H9 (cell line): ENCODE measurements at regions not wholly inside any gene's neighbourhood (a gene's known extent, or its start where the extent isn't known, plus 50 kb on each side); places are given as distances from the start of the nearest gene placed in this dataset.

Experiments
- DNase-seq: peaks from one replicate; pipeline ENCODE4 v3.0.0-alpha.2; 2017
- H2AFZ ChIP-seq: one replicate; pipeline ENCODE4 v1.6.1; 2013; ENCODE audit warnings: mild to moderate bottlenecking, low read length, control low read depth, moderate library complexity
- H2AK5ac ChIP-seq: 2 replicates; pipeline ENCODE4 v1.6.1; 2013; ENCODE audit warnings: low read length, control low read depth, mixed read lengths; ENCODE audit not compliant: insufficient read length
- H2BK120ac ChIP-seq: one replicate; pipeline ENCODE4 v1.6.1; 2013; ENCODE audit warnings: low read depth, mild to moderate bottlenecking, low read length, control low read depth, inconsistent platforms; ENCODE audit not compliant: poor library complexity, severe bottlenecking
- H2BK12ac ChIP-seq: 2 replicates; pipeline ENCODE4 v1.6.1; 2013; ENCODE audit warnings: low read length, control low read depth, mixed read lengths, low read depth; ENCODE audit not compliant: insufficient read length
- H2BK15ac ChIP-seq: 2 replicates; pipeline ENCODE4 v1.6.1; 2013; ENCODE audit warnings: low read depth, low read length, control low read depth
- H2BK20ac ChIP-seq: one replicate; pipeline ENCODE4 v1.6.1; 2013; ENCODE audit warnings: low read depth, mild to moderate bottlenecking, low read length, control low read depth, inconsistent platforms; ENCODE audit not compliant: poor library complexity, severe bottlenecking
- H2BK5ac ChIP-seq: 2 replicates; pipeline ENCODE4 v1.6.1; 2013; ENCODE audit warnings: low read length, control low read depth, mixed read lengths; ENCODE audit not compliant: insufficient read length
- H3K14ac ChIP-seq: 2 replicates; pipeline ENCODE4 v1.6.1; 2013; ENCODE audit warnings: low read length, control low read depth; ENCODE audit not compliant: insufficient read depth
- H3K18ac ChIP-seq: 2 replicates; pipeline ENCODE4 v1.6.1; 2013; ENCODE audit warnings: low read depth, mild to moderate bottlenecking, mixed read lengths, low read length, control low read depth; ENCODE audit not compliant: insufficient read length
- H3K23ac ChIP-seq: 2 replicates; pipeline ENCODE4 v1.6.1; 2013; ENCODE audit warnings: low read length, control low read depth, mixed read lengths, low read depth; ENCODE audit not compliant: insufficient read length
- H3K23me2 ChIP-seq: 2 replicates; pipeline ENCODE4 v1.6.1; 2013; ENCODE audit warnings: low read depth, mild to moderate bottlenecking, mixed read lengths, low read length, control low read depth; ENCODE audit not compliant: insufficient read length, poor library complexity, severe bottlenecking
- H3K27ac ChIP-seq: 2 replicates; pipeline ENCODE4 v1.5.1; 2013; ENCODE audit warnings: low read length, control low read depth, mixed read lengths, low read depth; ENCODE audit not compliant: insufficient read length
- H3K27me3 ChIP-seq: 2 replicates; pipeline ENCODE4 v1.6.1; 2013; ENCODE audit warnings: low read length, control low read depth, inconsistent platforms; ENCODE audit not compliant: insufficient read depth
- H3K4ac ChIP-seq: 2 replicates; pipeline ENCODE4 v1.6.1; 2013; ENCODE audit warnings: low read depth, mild to moderate bottlenecking, control low read depth, inconsistent platforms, low read length, moderate library complexity
- H3K4me1 ChIP-seq: 2 replicates; pipeline ENCODE4 v1.6.1; 2013; ENCODE audit warnings: low read length, control low read depth, inconsistent platforms; ENCODE audit not compliant: insufficient read depth
- H3K4me2 ChIP-seq: 2 replicates; pipeline ENCODE4 v1.6.1; 2013; ENCODE audit warnings: low read length, control low read depth, mixed read lengths; ENCODE audit not compliant: insufficient read length, insufficient read depth
- H3K56ac ChIP-seq: 2 replicates; pipeline ENCODE4 v1.6.1; 2013; ENCODE audit warnings: low read depth, mild to moderate bottlenecking, mixed read lengths, low read length, control low read depth; ENCODE audit not compliant: insufficient read length
- H3K79me1 ChIP-seq: 2 replicates; pipeline ENCODE4 v1.6.1; 2013; ENCODE audit warnings: low read depth, mild to moderate bottlenecking, moderate library complexity, low read length, control low read depth, inconsistent platforms; ENCODE audit not compliant: insufficient read depth, poor library complexity, severe bottlenecking
- H3K79me2 ChIP-seq: 2 replicates; pipeline ENCODE4 v1.6.1; 2013; ENCODE audit warnings: low read length, control low read depth, inconsistent platforms; ENCODE audit not compliant: insufficient read depth
- H3K9ac ChIP-seq: 2 replicates; pipeline ENCODE4 v1.6.1; 2013; ENCODE audit warnings: low read length, control low read depth, mixed read lengths; ENCODE audit not compliant: insufficient read length; ENCODE audit errors: extremely low read depth
- H3K9me3 ChIP-seq: one replicate; pipeline ENCODE4 v1.6.1; 2013; ENCODE audit warnings: low read depth, low read length, inconsistent platforms; ENCODE audit not compliant: control insufficient read depth
- H3T11ph ChIP-seq: one replicate; pipeline ENCODE4 v1.6.1; 2013; ENCODE audit warnings: mild to moderate bottlenecking, low read length, control low read depth, inconsistent platforms
- H4K20me1 ChIP-seq: one replicate; pipeline ENCODE4 v1.6.1; 2013; ENCODE audit not compliant: control insufficient read depth, insufficient read length, insufficient read depth
- H4K5ac ChIP-seq: 2 replicates; pipeline ENCODE4 v1.6.1; 2013; ENCODE audit warnings: low read depth, mild to moderate bottlenecking, mixed read lengths, low read length, control low read depth; ENCODE audit not compliant: insufficient read length
- H4K8ac ChIP-seq: replicated peaks from 2 replicates; pipeline ENCODE4 v1.6.1; 2013; ENCODE audit warnings: low read length, control low read depth, mixed read lengths, low read depth; ENCODE audit not compliant: insufficient read length
- H4K91ac ChIP-seq: 2 replicates; pipeline ENCODE4 v1.6.1; 2013; ENCODE audit warnings: low read depth, mild to moderate bottlenecking, moderate library complexity, mixed read lengths, low read length, control low read depth; ENCODE audit not compliant: insufficient read length
- H3K27ac Mint-ChIP-seq, 3 experiments: 2 replicates in 2 of 3; 3 replicates in 1 of 3; pipeline ENCODE4 v1.8.0; 2020 to 2021; ENCODE audit warnings: mixed read lengths in 3 of 3, mild to moderate bottlenecking in 1 of 3, moderate library complexity in 1 of 3
- H3K27me3 Mint-ChIP-seq: 2 replicates; pipeline ENCODE4 v1.8.0; 2021; ENCODE audit warnings: low read depth, mild to moderate bottlenecking, moderate library complexity, mixed read lengths
- H3K36me3 Mint-ChIP-seq, 3 experiments: 2 replicates in 2 of 3; 3 replicates in 1 of 3; pipeline ENCODE4 v1.8.0; 2020 to 2021; ENCODE audit warnings: low read depth in 3 of 3, mixed read lengths in 3 of 3; ENCODE audit not compliant: insufficient read depth in 1 of 3
- H3K4me1 Mint-ChIP-seq, 2 experiments: 2 replicates each; pipeline ENCODE4 v1.8.0; 2020; ENCODE audit warnings: mixed read lengths in 2 of 2
- H3K4me3 Mint-ChIP-seq, 2 experiments: 2 replicates in 1 of 2; 3 replicates in 1 of 2; pipeline ENCODE4 v1.8.0; 2020 to 2021; ENCODE audit warnings: mild to moderate bottlenecking in 2 of 2, mixed read lengths in 2 of 2, moderate library complexity in 1 of 2
- H3K9me3 Mint-ChIP-seq, 2 experiments: 2 replicates in 1 of 2; 3 replicates in 1 of 2; pipeline ENCODE4 v1.8.0; 2020; ENCODE audit warnings: mild to moderate bottlenecking in 2 of 2, mixed read lengths in 2 of 2, moderate library complexity in 1 of 2
- CTCF ChIP-seq: fragments of 200-600 bp; sonication (generic); conservative IDR thresholded peaks from 3 replicates; pipeline ENCODE4 v1.8.0; 2021; ENCODE audit warnings: antibody characterized with exemption, mild to moderate bottlenecking
- WGBS: extraction: QIAGEN DNeasy Blood & Tissue Kit; methylation state at CpG from one replicate; pipeline ENCODE4 v1.1.7; 2013; ENCODE audit warnings: missing lambda C conversion rate, low lambda C conversion rate, mixed read lengths; ENCODE audit not compliant: insufficient read length; ENCODE audit errors: extremely low coverage; 5-methylcytosine and 5-hydroxymethylcytosine counted together

GRCh38 chr3:59128685-59129084 lies 78.9 kb upstream of the CFAP20DC start:
- Histone ChIP-seq H3K18ac (no peak overlapping the region), H3K79me2 (no peaks in the 10 kb centered on the region), H3K9ac (no peak overlapping the region), H4K20me1 (no peaks in the 10 kb centered on the region), H4K5ac (no peak overlapping the region), H3K9me3 (no peaks in the 10 kb centered on the region), H2BK15ac (no peak overlapping the region), H3K4me2 (no peak overlapping the region), H2BK5ac (no peak overlapping the region), H4K8ac (no peak overlapping the region), H2BK20ac (no peak overlapping the region), H2AFZ (no peak overlapping the region), H2BK12ac (no peak overlapping the region), H3K27me3 (no peaks in the 10 kb centered on the region), H3K23me2 (no peaks in the 10 kb centered on the region), H3K4ac (no peak overlapping the region), H3K14ac (no peak overlapping the region), H3K23ac (no peak overlapping the region), H3T11ph (peak overlapping the region; percentile 5), H2AK5ac (no peak overlapping the region), H3K56ac (no peak overlapping the region), H2BK120ac (no peak overlapping the region), H3K27ac (peak overlapping the region; percentile 48), H4K91ac (no peak overlapping the region), H3K79me1 (no peaks in the 10 kb centered on the region), H3K4me1 (peaks cover 6% of the 10 kb centered on the region; the same call in 1 of the 2 replicates)
- peak overlapping the region; percentile 94 to 99 (median 97) for H3K27ac Mint-ChIP-seq
- WGBS = no CpG with 5 or more reads among the region's 3 CpGs
- peaks cover 41 to 52% of the 10 kb centered on the region in 2 experiments for H3K4me1 Mint-ChIP-seq
- H3K9me3 Mint-ChIP-seq = peaks cover 0 to 2% of the 10 kb centered on the region in 2 experiments; a peak in 1 of 5 replicates
- TF ChIP-seq CTCF = no peak
- H3K4me3 Mint-ChIP-seq = peak overlapping the region in 1 of 2 experiments; percentile 51; a peak in 2 of 5 replicates
- peak; percentile 85 for DNase-seq
- no peaks in the 10 kb centered on the region; the same call in 1 of the 2 replicates for H3K27me3 Mint-ChIP-seq
- H3K36me3 Mint-ChIP-seq = peaks cover 0 to 4% (median 0%) of the 10 kb centered on the region in 3 experiments; a peak in 2 of 7 replicates
